ENCODE measurements at regions not wholly inside any gene's neighbourhood (a gene's known extent, or its start where the extent isn't known, plus 50 kb on each side); places are given as distances from the start of the nearest gene placed in this dataset.
"Not testable (repeated sequence)": the region's sequence is repeated elsewhere in the genome, so short reads cannot be mapped to it uniquely, and the experiment has no call there.

GRCh38 chr15:93758824-93759223 is 472.5 kb upstream of the MCTP2 start:
- no peaks in the 10 kb centered on the region for H3K27me3 ChIP-seq (ENCODE audit: low read length)
- H3K9ac ChIP-seq (ENCODE audit: low read length) = no peak overlapping the region
- no peak overlapping the region for H2AFZ ChIP-seq (ENCODE audit: low read length)
- H3K4me2 ChIP-seq (ENCODE audit: low read depth, low read length, poor library complexity, severe bottlenecking) = no peak overlapping the region
- H3K9me2 ChIP-seq (replicated peaks; ENCODE audit: insufficient read depth, low read length) = no peaks in the 10 kb centered on the region
- no peaks in the 10 kb centered on the region for H4K20me1 ChIP-seq (ENCODE audit: insufficient read depth, low read depth, low read length)
- H3K79me2 ChIP-seq (ENCODE audit: low read length) = no peaks in the 10 kb centered on the region
- H3K27ac ChIP-seq (ENCODE audit: low read length) = no peak overlapping the region
- no peak overlapping the region for H3K4me3 ChIP-seq (ENCODE audit: low read length)
- no peaks in the 10 kb centered on the region for H3K4me1 ChIP-seq (ENCODE audit: low read length)
- no peaks in the 10 kb centered on the region for H3K9me3 ChIP-seq (ENCODE audit: low read length)
- DNase-seq = no peak
- no peaks in the 10 kb centered on the region for H3K36me3 ChIP-seq (ENCODE audit: insufficient read depth, low read length)

GRCh38 chr15:93748710-93749109 is 482.7 kb upstream of the MCTP2 start:
- Histone ChIP-seq H3K79me2 (ENCODE audit: low read length) (no peaks in the 10 kb centered on the region), H3K36me3 (ENCODE audit: insufficient read depth, low read length) (no peaks in the 10 kb centered on the region), H3K27ac (ENCODE audit: low read length) (no peak overlapping the region), H3K9me2 (replicated peaks; ENCODE audit: insufficient read depth, low read length) (no peaks in the 10 kb centered on the region), H3K4me3 (ENCODE audit: low read length) (no peak overlapping the region), H2AFZ (ENCODE audit: low read length) (no peak overlapping the region), H3K27me3 (ENCODE audit: low read length) (no peaks in the 10 kb centered on the region), H3K4me2 (ENCODE audit: low read depth, low read length, poor library complexity, severe bottlenecking) (no peak overlapping the region), H3K9ac (ENCODE audit: low read length) (no peak overlapping the region), H4K20me1 (ENCODE audit: insufficient read depth, low read depth, low read length) (no peaks in the 10 kb centered on the region), H3K9me3 (ENCODE audit: low read length) (no peaks in the 10 kb centered on the region), H3K4me1 (ENCODE audit: low read length) (no peaks in the 10 kb centered on the region)
- DNase-seq = no peak

GRCh38 chr15:93734976-93735375 is 496.4 kb upstream of the MCTP2 start:
- H4K20me1 ChIP-seq (ENCODE audit: insufficient read depth, low read depth, low read length); DNase-seq; H3K9ac ChIP-seq (ENCODE audit: low read length); H3K9me2 ChIP-seq (replicated peaks; ENCODE audit: insufficient read depth, low read length); H3K27ac ChIP-seq (ENCODE audit: low read length); H3K9me3 ChIP-seq (ENCODE audit: low read length); H3K36me3 ChIP-seq (ENCODE audit: insufficient read depth, low read length); H3K4me2 ChIP-seq (ENCODE audit: low read depth, low read length, poor library complexity, severe bottlenecking); H2AFZ ChIP-seq (ENCODE audit: low read length); H3K4me1 ChIP-seq (ENCODE audit: low read length); H3K4me3 ChIP-seq (ENCODE audit: low read length); H3K79me2 ChIP-seq (ENCODE audit: low read length); H3K27me3 ChIP-seq (ENCODE audit: low read length): not testable (repeated sequence)

GRCh38 chr15:93730724-93731123 is 500.6 kb upstream of the MCTP2 start:
- no peak overlapping the region for H3K4me2 ChIP-seq (ENCODE audit: low read depth, low read length, poor library complexity, severe bottlenecking)
- no peaks in the 10 kb centered on the region for H4K20me1 ChIP-seq (ENCODE audit: insufficient read depth, low read depth, low read length)
- H3K9me3 ChIP-seq (ENCODE audit: low read length) = no peaks in the 10 kb centered on the region
- no peaks in the 10 kb centered on the region for H3K9me2 ChIP-seq (replicated peaks; ENCODE audit: insufficient read depth, low read length)
- no peak overlapping the region for H3K4me3 ChIP-seq (ENCODE audit: low read length)
- no peak overlapping the region for H3K9ac ChIP-seq (ENCODE audit: low read length)
- no peaks in the 10 kb centered on the region for H3K79me2 ChIP-seq (ENCODE audit: low read length)
- no peaks in the 10 kb centered on the region for H3K27me3 ChIP-seq (ENCODE audit: low read length)
- H3K36me3 ChIP-seq (ENCODE audit: insufficient read depth, low read length) = no peaks in the 10 kb centered on the region
- no peak for DNase-seq
- H2AFZ ChIP-seq (ENCODE audit: low read length) = no peak overlapping the region
- no peak overlapping the region for H3K27ac ChIP-seq (ENCODE audit: low read length)
- H3K4me1 ChIP-seq (ENCODE audit: low read length) = no peaks in the 10 kb centered on the region

GRCh38 chr15:93722165-93722564 is 509.2 kb upstream of the MCTP2 start:
- H3K27ac ChIP-seq (ENCODE audit: low read length) = no peak overlapping the region
- H2AFZ ChIP-seq (ENCODE audit: low read length) = no peak overlapping the region
- H3K4me1 ChIP-seq (ENCODE audit: low read length) = no peaks in the 10 kb centered on the region
- H3K36me3 ChIP-seq (ENCODE audit: insufficient read depth, low read length) = no peaks in the 10 kb centered on the region
- H3K4me2 ChIP-seq (ENCODE audit: low read depth, low read length, poor library complexity, severe bottlenecking) = no peak overlapping the region
- DNase-seq = no peak
- no peak overlapping the region for H3K4me3 ChIP-seq (ENCODE audit: low read length)
- H3K27me3 ChIP-seq (ENCODE audit: low read length) = no peaks in the 10 kb centered on the region
- H4K20me1 ChIP-seq (ENCODE audit: insufficient read depth, low read depth, low read length) = no peaks in the 10 kb centered on the region
- no peaks in the 10 kb centered on the region for H3K9me3 ChIP-seq (ENCODE audit: low read length)
- no peaks in the 10 kb centered on the region for H3K79me2 ChIP-seq (ENCODE audit: low read length)
- no peak overlapping the region for H3K9ac ChIP-seq (ENCODE audit: low read length)
- no peaks in the 10 kb centered on the region for H3K9me2 ChIP-seq (replicated peaks; ENCODE audit: insufficient read depth, low read length)

GRCh38 chr15:93720607-93721006 is 510.8 kb upstream of the MCTP2 start:
- no peak for DNase-seq
- H3K9me2 ChIP-seq (replicated peaks; ENCODE audit: insufficient read depth, low read length) = no peaks in the 10 kb centered on the region
- H3K9ac ChIP-seq (ENCODE audit: low read length) = no peak overlapping the region
- no peaks in the 10 kb centered on the region for H3K4me1 ChIP-seq (ENCODE audit: low read length)
- H3K79me2 ChIP-seq (ENCODE audit: low read length) = no peaks in the 10 kb centered on the region
- no peaks in the 10 kb centered on the region for H3K36me3 ChIP-seq (ENCODE audit: insufficient read depth, low read length)
- H3K27me3 ChIP-seq (ENCODE audit: low read length) = no peaks in the 10 kb centered on the region
- H4K20me1 ChIP-seq (ENCODE audit: insufficient read depth, low read depth, low read length) = no peaks in the 10 kb centered on the region
- no peak overlapping the region for H3K4me3 ChIP-seq (ENCODE audit: low read length)
- H2AFZ ChIP-seq (ENCODE audit: low read length) = no peak overlapping the region
- H3K4me2 ChIP-seq (ENCODE audit: low read depth, low read length, poor library complexity, severe bottlenecking) = no peak overlapping the region
- H3K9me3 ChIP-seq (ENCODE audit: low read length) = no peaks in the 10 kb centered on the region
- H3K27ac ChIP-seq (ENCODE audit: low read length) = no peak overlapping the region

- Histone ChIP-seq H3K9me2 (replicated peaks; ENCODE audit: insufficient read depth, low read length) (no peaks in the 10 kb centered on the region), H3K4me3 (ENCODE audit: low read length) (no peak overlapping the region), H3K27ac (ENCODE audit: low read length) (no peak overlapping the region), H3K9ac (ENCODE audit: low read length) (no peak overlapping the region), H3K4me2 (ENCODE audit: low read depth, low read length, poor library complexity, severe bottlenecking) (no peak overlapping the region), H3K27me3 (ENCODE audit: low read length) (no peaks in the 10 kb centered on the region), H3K4me1 (ENCODE audit: low read length) (no peaks in the 10 kb centered on the region), H3K36me3 (ENCODE audit: insufficient read depth, low read length) (no peaks in the 10 kb centered on the region), H3K9me3 (ENCODE audit: low read length) (no peaks in the 10 kb centered on the region), H3K79me2 (ENCODE audit: low read length) (no peaks in the 10 kb centered on the region), H4K20me1 (ENCODE audit: insufficient read depth, low read depth, low read length) (no peaks in the 10 kb centered on the region), H2AFZ (ENCODE audit: low read length) (no peak overlapping the region)
- no peak for DNase-seq
Measured at GRCh38 chr15:93719921-93720351, 511.4 kb upstream of the MCTP2 start.

- no peak for DNase-seq
- H2AFZ ChIP-seq (ENCODE audit: low read length) = no peak overlapping the region
- H3K4me2 ChIP-seq (ENCODE audit: low read depth, low read length, poor library complexity, severe bottlenecking) = no peak overlapping the region
- 0 out of 2 replicates have a peak, but pooled peaks cover 3% of the 10 kb centered on the region for H3K27me3 ChIP-seq (ENCODE audit: low read length)
- H3K36me3 ChIP-seq (ENCODE audit: insufficient read depth, low read length) = no peaks in the 10 kb centered on the region
- H3K9ac ChIP-seq (ENCODE audit: low read length) = no peak overlapping the region
- H3K4me3 ChIP-seq (ENCODE audit: low read length) = no peak overlapping the region
- no peaks in the 10 kb centered on the region for H3K4me1 ChIP-seq (ENCODE audit: low read length)
- no peaks in the 10 kb centered on the region for H4K20me1 ChIP-seq (ENCODE audit: insufficient read depth, low read depth, low read length)
- H3K9me2 ChIP-seq (replicated peaks; ENCODE audit: insufficient read depth, low read length) = no peaks in the 10 kb centered on the region
- no peak overlapping the region for H3K27ac ChIP-seq (ENCODE audit: low read length)
- no peaks in the 10 kb centered on the region for H3K79me2 ChIP-seq (ENCODE audit: low read length)
- H3K9me3 ChIP-seq (ENCODE audit: low read length) = no peaks in the 10 kb centered on the region
Measured at GRCh38 chr15:93716615-93717231, 514.6 kb upstream of the MCTP2 start.

GRCh38 chr15:93709708-93710107 is 521.7 kb upstream of the MCTP2 start:
- no peak for DNase-seq
- Histone ChIP-seq H3K9me3 (ENCODE audit: low read length) (no peaks in the 10 kb centered on the region), H3K4me2 (ENCODE audit: low read depth, low read length, poor library complexity, severe bottlenecking) (no peak overlapping the region), H3K9me2 (replicated peaks; ENCODE audit: insufficient read depth, low read length) (no peaks in the 10 kb centered on the region), H3K9ac (ENCODE audit: low read length) (no peak overlapping the region), H4K20me1 (ENCODE audit: insufficient read depth, low read depth, low read length) (no peaks in the 10 kb centered on the region), H3K27me3 (ENCODE audit: low read length) (0 out of 2 replicates have a peak, but pooled peaks cover 2% of the 10 kb centered on the region), H3K79me2 (ENCODE audit: low read length) (no peaks in the 10 kb centered on the region), H3K36me3 (ENCODE audit: insufficient read depth, low read length) (no peaks in the 10 kb centered on the region), H2AFZ (ENCODE audit: low read length) (no peak overlapping the region), H3K4me3 (ENCODE audit: low read length) (no peak overlapping the region), H3K27ac (ENCODE audit: low read length) (no peak overlapping the region), H3K4me1 (ENCODE audit: low read length) (no peaks in the 10 kb centered on the region)

Data from Karpas-422 (cell line).